Tibial nerve (tissue), 4 donors: ENCODE measurements at regions not wholly inside any gene's neighbourhood (a gene's known extent, or its start where the extent isn't known, plus 50 kb on each side); places are given as distances from the start of the nearest gene placed in this dataset.

Experiments used
- EP300 ChIP-seq, 2 donors: sonication (generic); formaldehyde crosslinking; IDR thresholded peaks; one replicate each; pipeline ENCODE4 v1.6.1; 2017; ENCODE audit warnings: antibody characterized with exemption in 2 of 2, mild to moderate bottlenecking in 1 of 2
- POLR2A ChIP-seq, 2 donors: fragments of 450-650 bp; IDR thresholded peaks; one replicate each; pipeline ENCODE4 v1.6.1; 2017; ENCODE audit warnings: antibody characterized with exemption in 2 of 2, mild to moderate bottlenecking in 2 of 2, moderate library complexity in 2 of 2
- TF ChIP-seq, protein P1 (sequence below), 5 experiments: fragments of 200-600 bp in 3 of 5; fragments of 450-650 bp in 2 of 5; sonication (generic) in 3 of 5; IDR thresholded peaks; one replicate each; pipeline ENCODE4 v1.5.1; 2016 to 2019; ENCODE audit warnings: antibody characterized with exemption in 5 of 5, mild to moderate bottlenecking in 3 of 5, moderate library complexity in 2 of 5

- TF ChIP-seq, protein P1, sequence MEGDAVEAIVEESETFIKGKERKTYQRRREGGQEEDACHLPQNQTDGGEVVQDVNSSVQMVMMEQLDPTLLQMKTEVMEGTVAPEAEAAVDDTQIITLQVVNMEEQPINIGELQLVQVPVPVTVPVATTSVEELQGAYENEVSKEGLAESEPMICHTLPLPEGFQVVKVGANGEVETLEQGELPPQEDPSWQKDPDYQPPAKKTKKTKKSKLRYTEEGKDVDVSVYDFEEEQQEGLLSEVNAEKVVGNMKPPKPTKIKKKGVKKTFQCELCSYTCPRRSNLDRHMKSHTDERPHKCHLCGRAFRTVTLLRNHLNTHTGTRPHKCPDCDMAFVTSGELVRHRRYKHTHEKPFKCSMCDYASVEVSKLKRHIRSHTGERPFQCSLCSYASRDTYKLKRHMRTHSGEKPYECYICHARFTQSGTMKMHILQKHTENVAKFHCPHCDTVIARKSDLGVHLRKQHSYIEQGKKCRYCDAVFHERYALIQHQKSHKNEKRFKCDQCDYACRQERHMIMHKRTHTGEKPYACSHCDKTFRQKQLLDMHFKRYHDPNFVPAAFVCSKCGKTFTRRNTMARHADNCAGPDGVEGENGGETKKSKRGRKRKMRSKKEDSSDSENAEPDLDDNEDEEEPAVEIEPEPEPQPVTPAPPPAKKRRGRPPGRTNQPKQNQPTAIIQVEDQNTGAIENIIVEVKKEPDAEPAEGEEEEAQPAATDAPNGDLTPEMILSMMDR (IDR thresholded peaks at IDR 0.05), result no peak
- TF ChIP-seq POLR2A (IDR thresholded peaks at IDR 0.05) (no peak), EP300 (IDR thresholded peaks at IDR 0.05) (no peak)
These were observed 512.2 kb upstream of the SYNCRIP start for GRCh38 chr6:86154852-86155251.
